ENCODE measurements at regions not wholly inside any gene's neighbourhood (a gene's known extent, or its start where the extent isn't known, plus 50 kb on each side); places are given as distances from the start of the nearest gene placed in this dataset.
"Not testable (repeated sequence)": the region's sequence is repeated elsewhere in the genome, so short reads cannot be mapped to it uniquely, and the experiment has no call there.

GRCh38 chr18:67455890-67456501 is 60.5 kb downstream of the DSEL start:
- Mint-ChIP-seq H3K27me3 (ENCODE audit: low read depth) (no peaks in the 10 kb centered on the region), H3K9me3 (peaks cover 0 to 6% of the 10 kb centered on the region in 2 donors), H3K36me3 (ENCODE audit: insufficient read depth in 2 of 2) (peaks cover 1 to 2% of the 10 kb centered on the region in 2 donors), H3K4me1 (ENCODE audit: low read depth) (peaks cover 11% of the 10 kb centered on the region), H3K27ac (no peak overlapping the region), H3K4me3 (no peak overlapping the region)
- ATAC-seq (replicated peaks in 1 of 2) (no peak), DNase-seq (no peak)

DNA sequence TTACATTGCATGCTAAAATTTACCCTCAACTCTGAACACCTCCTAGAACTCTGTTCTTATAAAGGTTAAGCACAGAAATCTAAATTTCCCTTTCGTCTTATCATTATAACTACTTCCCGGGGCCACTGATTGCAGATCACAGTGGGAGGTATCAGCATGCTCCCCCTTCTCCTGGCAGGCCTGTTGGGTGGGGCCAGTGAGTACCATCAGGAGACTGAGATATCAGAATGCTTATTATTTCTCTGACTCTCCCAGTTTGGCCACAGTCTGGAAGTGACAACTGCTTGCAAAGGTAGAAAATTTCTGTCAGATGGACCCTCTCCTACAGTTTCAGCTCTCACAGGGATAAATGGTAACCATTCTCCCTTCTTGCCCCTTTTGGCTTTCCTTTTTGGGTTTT is 62.6 kb downstream of the DSEL start:
- peaks cover 8 to 10% of the 10 kb centered on the region in 2 donors for H3K9me3 Mint-ChIP-seq
- no peaks in the 10 kb centered on the region for H3K27me3 Mint-ChIP-seq (ENCODE audit: low read depth)
- H3K4me1 Mint-ChIP-seq (ENCODE audit: low read depth): peaks cover 11% of the 10 kb centered on the region
- no peak overlapping the region for H3K4me3 Mint-ChIP-seq
- H3K27ac Mint-ChIP-seq: no peak overlapping the region
- ATAC-seq (replicated peaks in 1 of 2) (no peak), DNase-seq (no peak)
- H3K36me3 Mint-ChIP-seq (ENCODE audit: insufficient read depth in 2 of 2): peaks cover 5 to 12% of the 10 kb centered on the region in 2 donors

DNA sequence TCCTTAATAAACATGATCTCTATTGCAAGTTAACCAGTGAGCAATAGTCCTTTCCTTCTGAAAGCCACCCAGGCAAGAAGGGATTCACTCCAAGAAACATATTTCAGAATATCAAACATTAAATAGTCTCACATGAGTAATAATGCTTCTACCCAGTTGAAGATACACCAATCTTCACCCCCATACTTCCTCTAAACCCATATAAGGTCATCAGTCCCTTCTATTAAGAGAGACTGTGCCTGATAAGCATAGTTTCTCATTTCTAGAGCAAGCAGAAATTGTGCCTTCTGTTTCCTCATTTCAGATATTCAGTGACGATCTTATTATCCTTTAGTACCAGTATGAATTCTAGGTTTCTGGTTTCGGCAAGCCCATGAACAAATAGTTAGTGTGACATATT is 64.6 kb downstream of the DSEL start:
- Mint-ChIP-seq H3K27me3 (ENCODE audit: low read depth) (no peaks in the 10 kb centered on the region), H3K4me3 (no peak overlapping the region), H3K36me3 (ENCODE audit: insufficient read depth in 2 of 2) (peaks cover 8 to 16% of the 10 kb centered on the region in 2 donors), H3K27ac (no peak overlapping the region), H3K9me3 (peaks cover 12 to 13% of the 10 kb centered on the region in 2 donors), H3K4me1 (ENCODE audit: low read depth) (peaks cover 11% of the 10 kb centered on the region)
- no peak for DNase-seq
- peak in 1 of 2 donors; percentile 67 for ATAC-seq (replicated peaks in 1 of 2)

DNA sequence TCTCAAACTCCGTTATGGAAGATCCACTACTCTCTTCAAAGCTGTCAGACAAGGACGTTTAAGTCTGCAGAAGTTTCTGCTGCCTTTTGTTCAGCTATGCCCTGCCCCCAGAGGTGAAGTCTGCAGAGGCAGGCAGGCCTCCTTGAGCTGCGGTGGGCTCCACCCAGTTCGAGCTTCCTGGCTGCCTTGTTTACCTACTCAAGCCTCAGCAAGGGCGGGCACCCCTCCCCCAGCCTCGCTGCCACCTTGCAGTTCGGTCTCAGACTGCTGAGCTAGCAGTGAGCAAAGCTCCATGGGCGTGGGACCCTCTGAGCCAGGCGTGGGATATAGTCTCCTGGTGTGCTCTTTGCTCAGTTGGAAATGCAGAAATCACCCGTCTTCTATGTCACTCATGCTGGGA is 65.4 kb downstream of the DSEL start:
- not testable (repeated sequence) for DNase-seq; H3K27me3 Mint-ChIP-seq (ENCODE audit: low read depth); H3K27ac Mint-ChIP-seq; H3K4me3 Mint-ChIP-seq; ATAC-seq (replicated peaks in 1 of 2)
- Mint-ChIP-seq H3K36me3 (ENCODE audit: insufficient read depth in 2 of 2) (peaks cover 8 to 16% of the 10 kb centered on the region in 2 donors), H3K4me1 (ENCODE audit: low read depth) (peaks cover 11% of the 10 kb centered on the region), H3K9me3 (peaks cover 12 to 13% of the 10 kb centered on the region in 2 donors)

DNA sequence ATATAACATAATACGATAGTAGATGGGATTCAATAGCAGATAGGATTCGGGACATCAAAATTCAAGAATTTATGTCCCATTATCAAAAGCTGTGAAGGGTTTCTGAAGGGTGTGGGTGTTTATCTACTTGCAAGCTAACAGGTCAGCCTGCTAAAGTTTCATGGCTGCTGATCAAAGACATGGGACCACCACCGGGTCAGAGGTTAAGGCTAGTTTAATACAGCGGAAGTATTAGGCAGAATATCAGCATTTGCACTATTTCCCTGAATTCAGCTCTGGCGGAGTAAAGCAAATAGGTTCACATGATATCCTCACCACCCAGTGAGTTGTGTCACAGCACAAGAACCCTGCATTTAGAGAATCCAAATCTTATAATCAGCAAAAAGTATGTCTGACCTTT is 82.5 kb downstream of the DSEL start:
- ATAC-seq (replicated peaks in 1 of 2): no peak
- Mint-ChIP-seq H3K9me3 (peaks cover 4 to 13% of the 10 kb centered on the region in 2 donors), H3K4me1 (ENCODE audit: low read depth) (no peaks in the 10 kb centered on the region), H3K27ac (no peak overlapping the region), H3K36me3 (ENCODE audit: insufficient read depth in 2 of 2) (peaks cover 3 to 9% of the 10 kb centered on the region in 2 donors), H3K4me3 (no peak overlapping the region), H3K27me3 (ENCODE audit: low read depth) (no peaks in the 10 kb centered on the region)
- no peak for DNase-seq

- ATAC-seq (replicated peaks in 1 of 2) (no peak), DNase-seq (no peak)
- no peaks in the 10 kb centered on the region for H3K27me3 Mint-ChIP-seq (ENCODE audit: low read depth)
- peaks cover 4 to 9% of the 10 kb centered on the region in 2 donors for H3K9me3 Mint-ChIP-seq
- H3K27ac Mint-ChIP-seq: no peak overlapping the region
- H3K4me1 Mint-ChIP-seq (ENCODE audit: low read depth): no peaks in the 10 kb centered on the region
- H3K36me3 Mint-ChIP-seq (ENCODE audit: insufficient read depth in 2 of 2): peaks cover 0 to 9% of the 10 kb centered on the region in 2 donors
- no peak overlapping the region for H3K4me3 Mint-ChIP-seq
These were observed 83.7 kb downstream of the DSEL start for GRCh38 chr18:67432806-67433205.

- H3K9me3 Mint-ChIP-seq: no peaks in the 10 kb centered on the region
- no peak for ATAC-seq (replicated peaks in 1 of 2)
- DNase-seq: no peak
- no peak overlapping the region for H3K4me3 Mint-ChIP-seq
- no peaks in the 10 kb centered on the region for H3K36me3 Mint-ChIP-seq (ENCODE audit: insufficient read depth in 2 of 2)
- H3K27me3 Mint-ChIP-seq (ENCODE audit: low read depth): no peaks in the 10 kb centered on the region
- H3K27ac Mint-ChIP-seq: no peak overlapping the region
- H3K4me1 Mint-ChIP-seq (ENCODE audit: low read depth): peaks cover 5% of the 10 kb centered on the region
These were observed 87.7 kb downstream of the DSEL start for GRCh38 chr18:67428805-67429204.

DNA sequence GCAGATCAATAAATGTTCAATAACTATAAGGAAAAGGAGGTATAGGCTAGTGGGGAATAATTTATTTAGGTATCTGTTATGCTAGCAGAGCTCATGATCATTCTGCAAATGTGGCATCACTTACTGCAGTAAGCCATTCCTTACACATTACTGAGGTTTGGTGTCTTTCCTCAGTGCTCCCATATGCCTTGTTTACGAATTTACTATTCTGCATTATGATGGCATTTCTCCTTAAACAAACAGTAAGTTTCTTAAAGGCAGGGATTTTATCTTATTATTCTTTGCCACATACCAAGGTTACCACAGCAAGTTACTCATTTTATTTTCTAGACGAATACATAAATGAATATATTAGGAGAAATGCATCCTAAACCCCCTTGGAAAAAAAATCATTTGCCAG is 88.4 kb downstream of the DSEL start:
- no peaks in the 10 kb centered on the region for H3K36me3 Mint-ChIP-seq (ENCODE audit: insufficient read depth in 2 of 2)
- no peaks in the 10 kb centered on the region for H3K9me3 Mint-ChIP-seq
- no peak overlapping the region for H3K4me3 Mint-ChIP-seq
- no peak for DNase-seq
- H3K27ac Mint-ChIP-seq: no peak overlapping the region
- peaks cover 5% of the 10 kb centered on the region for H3K4me1 Mint-ChIP-seq (ENCODE audit: low read depth)
- H3K27me3 Mint-ChIP-seq (ENCODE audit: low read depth): no peaks in the 10 kb centered on the region
- ATAC-seq (replicated peaks in 1 of 2): no peak

GRCh38 chr18:67426486-67426885 is 90.0 kb downstream of the DSEL start:
- H3K9me3 Mint-ChIP-seq: peaks cover 0 to 1% of the 10 kb centered on the region in 2 donors
- no peak for DNase-seq
- H3K4me1 Mint-ChIP-seq (ENCODE audit: low read depth): peaks cover 5% of the 10 kb centered on the region
- no peaks in the 10 kb centered on the region for H3K27me3 Mint-ChIP-seq (ENCODE audit: low read depth)
- no peaks in the 10 kb centered on the region for H3K36me3 Mint-ChIP-seq (ENCODE audit: insufficient read depth in 2 of 2)
- ATAC-seq (replicated peaks in 1 of 2): no peak
- H3K4me3 Mint-ChIP-seq: no peak overlapping the region
- no peak overlapping the region for H3K27ac Mint-ChIP-seq

DNA sequence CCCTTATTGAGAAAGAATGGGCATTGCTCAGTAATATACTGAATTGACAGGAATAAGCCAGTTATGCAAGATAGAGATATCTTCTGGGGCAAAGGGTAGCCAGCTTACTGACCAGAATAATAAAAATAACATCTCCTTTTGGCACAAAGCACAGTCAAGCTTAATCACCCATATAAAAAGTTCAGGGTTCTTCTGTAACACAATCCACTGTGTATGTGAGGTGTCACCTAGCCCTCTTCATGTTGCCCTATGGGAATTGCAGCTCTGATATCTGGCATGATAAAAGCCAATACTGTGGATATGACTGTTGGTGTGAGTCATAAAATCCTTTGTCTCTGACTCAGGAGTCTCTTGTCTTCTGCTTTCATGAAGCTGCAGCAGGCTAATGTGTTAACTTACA is 90.8 kb downstream of the DSEL start:
- H3K27me3 Mint-ChIP-seq (ENCODE audit: low read depth): no peaks in the 10 kb centered on the region
- DNase-seq (peak in 1 of 2 donors; percentile 4), ATAC-seq (replicated peaks in 1 of 2) (peak; percentile 92 to 98)
- H3K9me3 Mint-ChIP-seq: peaks cover 0 to 1% of the 10 kb centered on the region in 2 donors
- H3K4me3 Mint-ChIP-seq: no peak overlapping the region
- H3K4me1 Mint-ChIP-seq (ENCODE audit: low read depth): peaks cover 5% of the 10 kb centered on the region
- H3K27ac Mint-ChIP-seq: no peak overlapping the region
- no peaks in the 10 kb centered on the region for H3K36me3 Mint-ChIP-seq (ENCODE audit: insufficient read depth in 2 of 2)

- no peak overlapping the region for H3K4me3 Mint-ChIP-seq
- H3K27me3 Mint-ChIP-seq (ENCODE audit: low read depth): no peaks in the 10 kb centered on the region
- H3K36me3 Mint-ChIP-seq (ENCODE audit: insufficient read depth in 2 of 2): no peaks in the 10 kb centered on the region
- no peak overlapping the region for H3K27ac Mint-ChIP-seq
- peaks cover 0 to 1% of the 10 kb centered on the region in 2 donors for H3K9me3 Mint-ChIP-seq
- no peak for DNase-seq
- no peak for ATAC-seq (replicated peaks in 1 of 2)
- H3K4me1 Mint-ChIP-seq (ENCODE audit: low read depth): peaks cover 14% of the 10 kb centered on the region
These were observed 94.9 kb downstream of the DSEL start for GRCh38 chr18:67421651-67422050.

DNA sequence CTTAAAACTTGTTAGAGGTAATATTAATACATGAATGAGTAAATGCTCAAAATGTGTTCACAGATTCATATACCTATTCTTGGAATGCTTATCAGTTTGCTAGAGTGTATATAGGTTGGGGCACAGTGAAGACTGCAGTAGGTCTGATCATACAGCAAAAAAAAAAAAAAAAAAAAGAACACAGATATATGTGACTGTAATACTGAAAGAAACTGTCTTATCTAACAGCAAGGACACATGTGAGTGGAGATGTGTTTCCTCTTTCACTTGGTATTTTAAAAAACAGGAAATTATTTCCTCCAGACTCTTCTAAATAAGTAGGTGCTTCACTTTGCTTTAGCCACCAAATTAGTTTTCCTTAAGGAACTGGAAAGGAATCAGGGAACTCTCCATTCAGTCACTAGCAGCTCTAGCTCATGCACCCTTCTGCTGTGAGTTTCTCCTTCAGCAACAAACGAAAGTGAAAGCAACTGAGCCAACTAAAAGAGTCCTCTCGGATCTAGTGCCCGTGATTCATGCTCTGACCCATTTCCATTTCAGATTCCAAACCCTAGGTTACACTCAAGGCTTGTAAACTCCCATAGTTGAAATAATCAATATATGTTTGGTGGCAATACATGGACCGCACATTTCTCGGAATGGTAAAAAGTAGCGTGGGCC is 98.5 kb downstream of the DSEL start:
- Mint-ChIP-seq H3K27ac (peak overlapping the region; percentile 25), H3K4me3 (peak overlapping the region; percentile 53 to 78), H3K9me3 (peaks cover 0 to 1% of the 10 kb centered on the region in 2 donors), H3K36me3 (ENCODE audit: insufficient read depth in 2 of 2) (no peaks in the 10 kb centered on the region), H3K27me3 (ENCODE audit: low read depth) (no peaks in the 10 kb centered on the region), H3K4me1 (ENCODE audit: low read depth) (peaks cover 10% of the 10 kb centered on the region)
- ATAC-seq (replicated peaks in 1 of 2) (peak; percentile 91 to 97), DNase-seq (peak; percentile 12 to 30)

GRCh38 chr18:67411116-67411515 is 105.4 kb downstream of the DSEL start:
- H3K9me3 Mint-ChIP-seq: no peaks in the 10 kb centered on the region
- H3K27me3 Mint-ChIP-seq (ENCODE audit: low read depth): no peaks in the 10 kb centered on the region
- ATAC-seq (replicated peaks in 1 of 2): no peak
- H3K4me3 Mint-ChIP-seq: no peak overlapping the region
- no peaks in the 10 kb centered on the region for H3K4me1 Mint-ChIP-seq (ENCODE audit: low read depth)
- no peak overlapping the region for H3K27ac Mint-ChIP-seq
- H3K36me3 Mint-ChIP-seq (ENCODE audit: insufficient read depth in 2 of 2): no peaks in the 10 kb centered on the region
- DNase-seq: no peak
